A549 (cell line): ENCODE measurements at regions not wholly inside any gene's neighbourhood (a gene's known extent, or its start where the extent isn't known, plus 50 kb on each side); places are given as distances from the start of the nearest gene placed in this dataset.

ENCODE experiments used
- CTCF ChIP-seq: fragments of >200 bp; sonication (Bioruptor Twin); formaldehyde crosslinking; IDR thresholded peaks from 3 replicates; pipeline ENCODE4 v1.5.1; 2016
- POLR2A ChIP-seq: IDR thresholded peaks from 2 replicates; pipeline ENCODE4 v1.6.1; 2012; ENCODE audit warnings: mild to moderate bottlenecking, low read length

DNA sequence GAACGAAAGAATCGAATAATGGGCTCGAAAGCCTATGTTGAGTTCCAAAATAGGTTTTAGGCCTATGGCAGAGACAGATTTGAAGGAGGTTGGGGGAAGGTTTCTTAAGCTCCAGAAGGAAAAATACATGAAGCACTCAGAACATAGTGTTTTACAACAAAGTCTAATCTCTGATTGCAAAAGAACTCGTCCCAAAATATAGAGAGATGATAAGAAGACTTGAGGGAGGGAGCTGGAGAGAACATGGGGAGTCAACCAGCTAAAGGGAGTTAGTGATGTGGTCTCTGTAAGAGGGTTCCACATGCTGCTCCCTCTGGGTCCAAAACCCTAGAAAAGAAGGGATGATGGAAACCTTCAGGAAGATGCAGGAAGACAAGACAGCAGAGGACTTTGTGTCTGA, 54.8 kb upstream of the DAAM1 start:
- no peak for TF ChIP-seq POLR2A
- TF ChIP-seq CTCF = no peak
